Stomach smooth muscle (tissue), 2 donors: ENCODE measurements at regions not wholly inside any gene's neighbourhood (a gene's known extent, or its start where the extent isn't known, plus 50 kb on each side); places are given as distances from the start of the nearest gene placed in this dataset.

Experiments used
- H3K27ac ChIP-seq: one replicate; pipeline ENCODE4 v1.7.0; 2013; ENCODE audit warnings: mild to moderate bottlenecking, low read length, inconsistent platforms
- H3K27me3 ChIP-seq, 2 donors: one replicate each; pipeline ENCODE4 v1.7.0; 2013; ENCODE audit warnings: low read length in 2 of 2; ENCODE audit not compliant: insufficient read depth in 2 of 2, control insufficient read depth in 1 of 2
- H3K36me3 ChIP-seq, 2 donors: one replicate each; pipeline ENCODE4 v1.7.0; 2013; ENCODE audit warnings: low read length in 2 of 2; ENCODE audit not compliant: control insufficient read depth in 2 of 2, insufficient read depth in 2 of 2
- H3K4me1 ChIP-seq: one replicate; pipeline ENCODE4 v1.7.0; 2013; ENCODE audit warnings: low read length; ENCODE audit not compliant: control insufficient read depth, insufficient read depth
- H3K4me3 ChIP-seq, 2 donors: one replicate each; pipeline ENCODE4 v1.7.0; 2013; ENCODE audit warnings: low read length in 2 of 2
- H3K9ac ChIP-seq, 2 donors: one replicate each; pipeline ENCODE4 v1.7.0; 2013; ENCODE audit warnings: low read length in 2 of 2, mild to moderate bottlenecking in 1 of 2
- H3K9me3 ChIP-seq, 2 donors: one replicate each; pipeline ENCODE4 v1.7.0; 2013; ENCODE audit warnings: low read length in 2 of 2; ENCODE audit not compliant: control insufficient read depth in 2 of 2
- donor health status: healthy.
- donor health status: Pancreatic carcinoma.

DNA sequence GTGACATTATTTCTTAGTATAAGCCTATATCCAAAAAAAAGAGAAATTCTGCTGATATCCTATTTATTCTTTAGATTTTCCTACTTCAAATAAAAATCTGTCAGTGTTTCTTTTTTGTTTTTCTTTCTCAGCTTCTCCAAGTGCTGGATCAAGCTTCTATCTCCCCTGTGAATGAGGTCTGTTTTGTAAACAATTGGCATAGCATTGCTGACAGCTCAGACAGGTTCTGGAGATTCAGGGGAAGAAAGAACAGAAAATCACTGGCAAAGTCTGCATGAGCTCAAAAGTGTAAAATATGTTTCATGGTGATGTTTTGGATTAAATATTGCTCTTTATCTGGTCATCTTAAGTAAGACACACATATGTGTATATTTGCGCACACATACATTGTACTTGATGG lies 492.0 kb upstream of the IGFBP7 start:
- no peak overlapping the region for H3K9ac ChIP-seq
- H3K9me3 ChIP-seq = no peaks in the 10 kb centered on the region
- H3K36me3 ChIP-seq = no peaks in the 10 kb centered on the region
- no peak overlapping the region for H3K4me3 ChIP-seq
- no peak overlapping the region for H3K27ac ChIP-seq
- no peaks in the 10 kb centered on the region for H3K4me1 ChIP-seq
- no peaks in the 10 kb centered on the region for H3K27me3 ChIP-seq

- no peaks in the 10 kb centered on the region for H3K36me3 ChIP-seq
- H3K9me3 ChIP-seq = no peaks in the 10 kb centered on the region
- no peaks in the 10 kb centered on the region for H3K4me1 ChIP-seq
- no peak overlapping the region for H3K27ac ChIP-seq
- H3K27me3 ChIP-seq = no peaks in the 10 kb centered on the region
- no peak overlapping the region for H3K4me3 ChIP-seq
- H3K9ac ChIP-seq = no peak overlapping the region
Observed at GRCh38 chr4:57591073-57591472, 480.9 kb upstream of the IGFBP7 start.

- H3K4me1 ChIP-seq = no peaks in the 10 kb centered on the region
- H3K4me3 ChIP-seq = no peak overlapping the region
- H3K27me3 ChIP-seq = no peaks in the 10 kb centered on the region
- H3K27ac ChIP-seq = no peak overlapping the region
- H3K36me3 ChIP-seq = no peaks in the 10 kb centered on the region
- H3K9me3 ChIP-seq = no peaks in the 10 kb centered on the region
- H3K9ac ChIP-seq = no peak overlapping the region
Observed at GRCh38 chr4:57588557-57588956, 478.4 kb upstream of the IGFBP7 start.

DNA sequence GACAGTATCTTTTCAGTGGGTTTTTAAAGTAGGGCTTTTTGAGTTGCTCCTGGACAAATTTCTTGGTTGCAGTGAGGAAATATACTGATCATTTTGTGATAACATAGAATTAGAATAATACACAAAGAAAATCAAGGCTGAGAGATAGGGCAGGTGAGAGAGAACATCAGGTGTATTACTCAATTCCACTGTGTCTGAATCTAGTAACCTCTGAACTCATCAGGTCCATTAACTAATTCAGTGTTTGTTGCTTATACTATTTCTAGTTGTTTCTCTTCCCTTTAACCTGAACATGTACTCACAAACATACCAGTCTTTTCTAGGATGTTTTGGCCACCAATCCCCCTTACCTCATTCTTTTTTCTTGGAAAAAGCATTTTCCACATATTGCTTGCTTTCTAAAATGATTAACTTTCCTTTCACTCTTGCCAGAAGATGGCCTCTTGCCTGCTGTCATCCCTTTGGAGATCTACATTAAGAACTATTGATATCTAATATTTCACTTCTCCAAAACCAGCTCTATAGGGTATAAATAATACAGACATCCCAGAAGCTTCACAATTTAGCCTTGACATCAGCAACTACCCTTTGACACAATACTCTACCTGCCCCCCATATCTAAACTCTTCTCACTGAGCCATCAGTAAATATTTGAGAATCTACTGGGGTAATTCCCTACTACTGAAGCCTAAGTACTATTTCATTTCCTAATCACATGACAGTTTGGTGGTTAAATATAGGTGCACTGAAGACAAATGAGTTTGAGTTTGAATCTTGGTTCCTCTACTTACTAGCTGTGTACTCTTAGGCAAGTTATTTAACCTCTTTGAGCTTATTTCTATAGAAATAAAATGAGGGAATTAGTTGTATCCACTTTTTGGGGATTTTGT lies 470.8 kb upstream of the IGFBP7 start:
- H3K36me3 ChIP-seq = no peaks in the 10 kb centered on the region
- H3K27ac ChIP-seq = no peak overlapping the region
- no peaks in the 10 kb centered on the region for H3K27me3 ChIP-seq
- no peaks in the 10 kb centered on the region for H3K9me3 ChIP-seq
- H3K4me3 ChIP-seq = no peak overlapping the region
- no peak overlapping the region for H3K9ac ChIP-seq
- no peaks in the 10 kb centered on the region for H3K4me1 ChIP-seq

- H3K27ac ChIP-seq = no peak overlapping the region
Observed at GRCh38 chr4:57575426-57575825, 465.2 kb upstream of the IGFBP7 start.

DNA sequence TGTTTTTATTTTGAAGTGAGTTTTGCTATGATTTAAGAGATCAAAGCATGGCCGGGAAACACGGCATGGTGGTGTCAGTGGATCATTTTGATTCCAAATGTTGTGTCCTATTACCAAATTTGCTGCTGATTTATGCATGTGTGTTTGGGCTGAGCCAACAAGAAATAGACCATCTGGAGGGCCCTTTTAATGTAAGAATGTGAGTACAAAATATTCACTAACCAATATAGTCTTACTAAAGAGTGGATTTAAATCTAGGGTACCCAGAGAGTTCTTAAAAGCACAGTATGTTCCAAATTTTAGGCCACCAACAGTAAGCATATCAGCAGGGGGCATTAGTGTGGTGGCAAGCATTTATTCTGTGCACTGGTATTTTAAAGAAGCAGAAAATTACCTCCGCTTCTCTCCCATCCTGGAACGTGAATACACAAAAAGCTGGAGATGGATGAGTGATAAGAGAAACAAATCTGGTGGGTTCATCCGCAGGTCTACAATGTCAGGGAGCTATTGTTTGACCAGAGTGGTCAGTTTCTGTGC lies 444.4 kb upstream of the IGFBP7 start:
- Histone ChIP-seq H3K4me1 (no peaks in the 10 kb centered on the region), H3K4me3 (no peak overlapping the region), H3K9me3 (no peaks in the 10 kb centered on the region), H3K27me3 (no peaks in the 10 kb centered on the region), H3K27ac (no peak overlapping the region), H3K9ac (no peak overlapping the region), H3K36me3 (no peaks in the 10 kb centered on the region)

More at GRCh38 chr4:57575426-57575825, 465.2 kb upstream of the IGFBP7 start:
- Histone ChIP-seq H3K9me3 (no peaks in the 10 kb centered on the region), H3K27me3 (no peaks in the 10 kb centered on the region), H3K4me1 (no peaks in the 10 kb centered on the region), H3K9ac (no peak overlapping the region), H3K36me3 (no peaks in the 10 kb centered on the region), H3K4me3 (no peak overlapping the region)

GRCh38 chr4:57553728-57554127 lies 443.5 kb upstream of the IGFBP7 start:
- H3K9ac ChIP-seq = no peak overlapping the region
- no peaks in the 10 kb centered on the region for H3K27me3 ChIP-seq
- H3K9me3 ChIP-seq = no peaks in the 10 kb centered on the region
- no peaks in the 10 kb centered on the region for H3K4me1 ChIP-seq
- H3K4me3 ChIP-seq = no peak overlapping the region
- H3K27ac ChIP-seq = no peak overlapping the region
- no peaks in the 10 kb centered on the region for H3K36me3 ChIP-seq

GRCh38 chr4:57550198-57550597 lies 440.0 kb upstream of the IGFBP7 start:
- Histone ChIP-seq H3K27ac (no peak overlapping the region), H3K9ac (no peak overlapping the region), H3K4me1 (no peaks in the 10 kb centered on the region), H3K27me3 (no peaks in the 10 kb centered on the region), H3K36me3 (no peaks in the 10 kb centered on the region), H3K9me3 (no peaks in the 10 kb centered on the region), H3K4me3 (no peak overlapping the region)

GRCh38 chr4:57548856-57549255 lies 438.7 kb upstream of the IGFBP7 start:
- no peak overlapping the region for H3K9ac ChIP-seq
- no peaks in the 10 kb centered on the region for H3K4me1 ChIP-seq
- no peaks in the 10 kb centered on the region for H3K36me3 ChIP-seq
- no peak overlapping the region for H3K4me3 ChIP-seq
- no peaks in the 10 kb centered on the region for H3K9me3 ChIP-seq
- no peak overlapping the region for H3K27ac ChIP-seq
- no peaks in the 10 kb centered on the region for H3K27me3 ChIP-seq

- Histone ChIP-seq H3K27ac (no peak overlapping the region), H3K9me3 (no peaks in the 10 kb centered on the region), H3K4me3 (no peak overlapping the region), H3K27me3 (no peaks in the 10 kb centered on the region), H3K4me1 (no peaks in the 10 kb centered on the region), H3K9ac (no peak overlapping the region), H3K36me3 (no peaks in the 10 kb centered on the region)
Observed at GRCh38 chr4:57544811-57545654, 434.8 kb upstream of the IGFBP7 start.
